ENCODE measurements at regions not wholly inside any gene's neighbourhood (a gene's known extent, or its start where the extent isn't known, plus 50 kb on each side); places are given as distances from the start of the nearest gene placed in this dataset.

- no peak for DNase-seq (ENCODE audit: low read depth in 2 of 2)
Observed at GRCh38 chr11:116184763-116185162, 588.0 kb downstream of the BUD13 start.

DNA sequence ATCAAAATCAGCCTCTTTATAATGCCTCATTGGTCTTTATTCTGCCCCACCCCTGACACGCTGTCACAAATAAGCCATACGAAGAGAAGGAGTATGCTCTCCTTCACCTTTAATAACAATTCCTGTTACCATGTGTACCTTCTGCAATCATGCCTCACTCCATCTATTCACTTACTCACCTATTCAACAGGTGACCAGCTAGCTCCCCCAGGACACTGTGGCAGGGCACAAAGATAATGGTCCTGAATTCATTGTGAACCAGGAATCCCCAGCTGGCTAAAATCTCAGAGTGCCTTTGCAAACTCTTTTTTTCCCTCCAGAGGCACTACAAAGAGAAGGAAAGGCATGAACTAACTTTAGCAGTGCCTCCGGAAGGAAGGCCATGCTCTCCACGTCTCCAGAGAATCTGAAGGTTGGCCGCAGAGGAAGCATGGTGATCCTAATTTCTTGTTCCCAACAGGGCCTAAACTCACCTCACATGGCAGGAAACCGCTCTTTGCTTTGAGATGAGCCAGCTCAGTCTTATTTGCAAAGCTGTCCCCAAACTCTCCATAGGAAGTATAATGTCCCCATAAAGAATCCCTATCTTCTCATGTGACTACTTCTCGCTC, 590.3 kb downstream of the BUD13 start:
- no peak for DNase-seq (ENCODE audit: low read depth in 2 of 2)

DNA sequence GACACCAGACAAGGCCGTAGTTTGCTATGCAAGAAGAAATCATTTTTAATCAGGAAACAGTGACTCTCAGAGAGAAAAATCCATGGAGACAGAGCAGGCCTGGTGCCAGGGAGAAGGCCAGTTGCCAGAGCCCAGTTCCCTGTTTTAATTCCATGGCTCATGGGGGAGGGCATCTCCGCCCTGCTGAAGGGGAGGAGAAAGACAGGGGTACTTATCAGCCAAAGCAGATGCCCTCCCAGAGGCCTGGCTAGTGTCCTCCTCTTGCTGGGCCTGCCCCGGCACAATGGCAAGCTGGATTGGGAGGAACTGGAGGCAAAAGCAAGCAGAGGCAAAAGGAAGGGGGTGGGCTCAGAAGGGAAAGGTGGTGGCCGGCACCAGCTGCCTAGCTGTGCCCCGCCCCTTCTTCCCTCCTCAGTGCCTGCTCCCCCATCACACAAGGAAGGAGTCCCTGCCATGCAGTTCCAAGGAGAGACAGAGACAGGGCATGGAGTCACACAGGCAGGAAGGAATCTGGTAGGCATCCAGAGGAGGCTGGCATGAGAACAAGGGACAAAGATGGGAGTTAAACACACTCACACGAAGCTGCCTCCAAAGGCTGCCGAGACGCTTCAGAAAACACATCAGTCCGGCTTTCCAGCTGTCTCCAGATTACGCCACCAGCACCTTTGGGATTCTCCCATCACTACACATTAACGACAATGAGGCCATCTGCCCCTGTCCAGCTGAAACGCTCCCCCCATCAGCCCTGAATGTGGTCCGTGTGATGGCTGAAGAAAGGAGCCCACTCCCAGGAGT, 591.8 kb downstream of the BUD13 start:
- DNase-seq (ENCODE audit: low read depth in 2 of 2): no peak

GRCh38 chr11:116179401-116179800, 593.4 kb downstream of the BUD13 start:
- DNase-seq (ENCODE audit: low read depth in 2 of 2): no peak

DNA sequence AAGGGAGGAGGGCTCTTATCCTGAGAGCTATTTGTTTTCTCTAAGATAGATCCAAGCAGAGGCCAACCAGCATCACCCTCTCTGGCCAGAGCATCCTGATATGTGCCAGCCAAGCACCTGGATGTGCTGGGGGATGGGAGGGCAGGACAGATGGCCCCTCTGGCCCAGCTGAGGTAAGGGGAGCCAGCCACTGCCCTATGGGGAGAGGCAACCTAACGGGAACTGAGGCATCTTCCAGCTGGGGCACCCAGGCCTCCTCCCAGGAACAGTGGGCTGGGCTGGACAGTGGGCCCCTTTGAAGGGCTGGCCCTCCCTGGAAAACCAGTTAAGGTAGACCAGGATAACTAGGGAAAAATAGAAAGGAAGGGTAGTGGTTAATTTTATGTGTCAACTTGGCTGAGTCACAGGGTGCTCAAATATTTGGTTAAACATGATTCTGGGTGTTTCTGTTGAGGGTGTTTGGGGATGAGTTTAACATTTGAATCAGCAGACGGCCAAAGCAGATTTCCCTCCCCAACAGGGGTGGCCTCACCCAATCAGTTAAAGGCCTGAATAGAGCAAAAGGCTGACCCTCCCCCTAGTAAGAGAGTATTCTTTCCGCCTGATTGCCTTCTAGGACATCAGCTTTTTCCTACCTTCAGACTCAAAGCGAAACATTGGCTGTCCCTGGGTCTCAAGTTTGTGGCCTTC, 595.1 kb downstream of the BUD13 start:
- DNase-seq (ENCODE audit: low read depth in 2 of 2): no peak

DNA sequence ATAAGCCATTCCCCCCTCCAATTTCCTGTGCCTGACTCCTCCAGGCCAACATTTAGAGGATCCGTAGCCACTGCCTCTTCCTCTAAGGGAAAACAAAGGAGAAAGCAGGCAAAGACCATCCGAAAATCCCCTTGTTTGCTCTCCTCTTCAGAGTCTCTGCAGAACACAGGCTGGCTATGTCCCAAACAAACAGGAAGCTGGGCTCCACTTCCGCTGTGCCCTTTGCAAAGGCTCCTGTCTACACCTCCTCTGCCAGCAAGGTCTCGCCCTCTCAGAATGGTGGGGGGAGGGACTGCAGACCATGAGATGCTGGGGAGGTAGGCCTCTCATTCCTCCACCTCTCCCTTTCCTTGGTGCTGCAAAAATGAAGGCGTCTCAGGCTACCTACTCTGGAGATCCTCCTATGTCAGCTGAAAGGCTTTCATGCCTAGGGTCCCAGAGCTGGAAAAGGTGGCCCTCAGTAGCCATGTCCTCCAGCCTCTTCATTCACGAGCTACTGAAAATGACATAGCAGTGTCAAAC, 596.2 kb downstream of the BUD13 start:
- no peak for DNase-seq (ENCODE audit: low read depth in 2 of 2)

DNA sequence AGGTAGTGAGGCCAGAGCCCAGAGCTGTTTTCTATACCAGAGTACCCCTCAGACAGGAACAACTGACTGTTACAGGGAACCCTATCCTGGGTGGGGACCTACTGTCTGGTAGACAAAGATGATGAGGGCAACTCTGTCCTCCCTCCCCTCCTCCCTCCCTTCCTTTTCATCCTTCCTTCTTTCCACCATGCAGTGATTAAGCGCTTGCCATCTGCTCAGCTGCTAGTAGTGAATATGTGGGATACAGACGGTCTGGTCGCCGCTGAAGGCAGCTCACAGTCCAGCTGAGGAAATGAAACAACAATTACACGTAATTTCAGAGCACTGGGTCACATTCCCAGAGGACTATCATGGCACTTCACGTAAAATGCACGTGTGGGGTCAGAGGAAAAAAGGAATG, 597.1 kb downstream of the BUD13 start:
- no peak for DNase-seq (ENCODE audit: low read depth in 2 of 2)

- no peak for DNase-seq (ENCODE audit: low read depth in 2 of 2)
Observed at GRCh38 chr11:116173941-116174911, 598.6 kb downstream of the BUD13 start.

DNA sequence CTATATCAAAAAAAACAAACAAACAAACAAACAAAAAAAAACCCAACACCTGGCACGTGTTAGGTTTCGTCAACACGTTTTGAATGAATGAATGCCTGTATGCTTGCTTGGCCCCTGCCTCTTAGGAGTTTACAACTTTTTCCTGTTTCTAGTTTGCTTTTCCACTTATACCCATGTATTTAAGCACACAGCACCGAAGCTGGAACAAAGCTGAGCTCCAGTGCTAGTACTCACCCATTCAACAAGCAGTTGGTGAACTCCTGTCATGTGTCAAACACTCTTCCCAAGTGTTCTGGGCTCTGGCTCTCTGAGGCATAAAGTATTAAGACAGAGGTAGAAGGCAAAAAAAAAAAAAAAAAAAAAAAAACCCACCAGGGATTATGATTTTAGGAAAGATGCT, 599.3 kb downstream of the BUD13 start:
- DNase-seq (ENCODE audit: low read depth in 2 of 2): no peak

DNA sequence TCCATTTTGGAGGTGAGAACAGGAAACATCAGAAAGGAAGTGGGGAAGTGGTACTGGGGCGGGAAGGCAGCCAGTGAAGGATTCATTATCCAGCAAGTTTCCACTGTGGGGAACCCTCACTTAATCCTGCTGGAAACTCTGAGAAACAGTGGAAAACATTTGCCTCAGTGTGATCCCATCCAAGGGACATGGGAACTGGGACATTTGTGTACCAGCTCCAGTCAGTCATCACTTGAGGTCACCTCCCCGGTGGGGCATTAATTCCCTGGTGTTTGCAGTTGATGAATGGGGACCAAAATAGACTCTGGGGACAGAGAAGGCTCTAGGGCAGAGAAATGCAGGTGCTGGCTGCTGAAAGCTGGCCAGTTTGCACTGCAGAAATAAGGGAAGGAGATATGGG, 599.9 kb downstream of the BUD13 start:
- DNase-seq (ENCODE audit: low read depth in 2 of 2): no peak

DNA sequence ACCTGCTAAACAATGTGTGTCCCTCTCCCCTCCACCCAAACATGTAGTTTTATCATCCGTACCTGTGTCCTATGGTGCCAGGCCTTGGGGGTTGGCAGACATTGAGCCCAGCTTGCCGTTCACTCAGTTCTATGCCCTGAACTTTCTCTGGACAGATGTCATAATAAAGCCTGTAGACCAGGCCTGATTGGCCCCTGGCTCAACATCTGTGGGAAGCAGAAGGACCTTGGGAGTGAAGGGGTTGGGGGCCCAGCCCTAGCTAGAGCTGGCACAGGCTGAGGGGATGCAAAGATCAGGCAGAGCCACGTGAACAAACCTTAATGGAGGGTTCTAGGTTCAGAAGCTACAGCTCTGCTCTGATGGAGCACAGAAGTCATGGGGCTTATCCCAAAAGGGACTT, 600.6 kb downstream of the BUD13 start:
- no peak for DNase-seq (ENCODE audit: low read depth in 2 of 2)

- DNase-seq (ENCODE audit: low read depth in 2 of 2): no peak
Observed at GRCh38 chr11:116171271-116172140, 601.3 kb downstream of the BUD13 start.

GRCh38 chr11:116170526-116171120, 602.2 kb downstream of the BUD13 start:
- DNase-seq (ENCODE audit: low read depth in 2 of 2): no peak

GRCh38 chr11:116169776-116170175, 603.0 kb downstream of the BUD13 start:
- DNase-seq (ENCODE audit: low read depth in 2 of 2): no peak

GRCh38 chr11:116168459-116168787, 604.4 kb downstream of the BUD13 start:
- DNase-seq (ENCODE audit: low read depth in 2 of 2): no peak

- DNase-seq (ENCODE audit: low read depth in 2 of 2): no peak
Observed at GRCh38 chr11:116167706-116168458, 604.9 kb downstream of the BUD13 start.

DNA sequence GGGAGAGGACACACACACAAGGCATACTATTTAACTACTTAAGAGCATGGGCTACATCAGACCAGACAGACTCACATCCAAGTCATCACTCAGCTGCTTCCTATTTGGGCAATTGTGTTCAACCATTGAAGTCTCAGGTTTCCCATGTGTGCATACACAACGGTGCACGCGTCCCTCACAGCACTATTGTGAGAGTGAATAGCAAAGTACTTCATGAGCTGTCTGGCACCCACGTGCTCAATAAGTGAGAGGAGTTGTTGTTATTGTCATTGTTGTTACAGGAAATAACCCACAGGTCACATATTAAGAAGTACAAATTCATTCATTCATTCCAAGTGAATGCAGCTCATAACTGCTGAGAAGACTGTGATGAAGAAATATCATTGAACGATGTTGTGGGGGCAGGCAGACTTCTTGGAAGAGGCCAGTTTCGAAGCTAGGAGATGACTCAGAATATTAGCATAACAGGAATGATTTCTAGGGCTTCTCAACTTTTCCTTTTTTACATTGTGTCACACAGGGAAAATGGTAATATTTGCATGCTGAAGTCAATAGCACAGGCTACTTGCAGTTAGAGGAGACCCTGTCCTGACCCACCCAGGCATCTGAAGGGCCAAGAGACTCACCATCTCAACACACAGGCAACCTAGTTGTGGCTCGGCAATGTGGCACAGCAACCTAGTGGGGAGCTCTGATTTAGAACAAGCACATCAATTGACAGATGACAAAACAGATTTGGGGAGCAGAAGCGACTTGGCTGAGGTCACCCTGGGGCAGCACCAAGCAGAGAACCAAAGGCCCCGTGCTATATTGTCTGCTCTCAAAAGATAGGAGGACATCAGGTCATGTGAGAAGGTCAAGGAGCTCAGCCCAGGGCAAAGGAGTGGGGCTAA, 606.0 kb downstream of the BUD13 start:
- no peak for DNase-seq (ENCODE audit: low read depth in 2 of 2)

DNA sequence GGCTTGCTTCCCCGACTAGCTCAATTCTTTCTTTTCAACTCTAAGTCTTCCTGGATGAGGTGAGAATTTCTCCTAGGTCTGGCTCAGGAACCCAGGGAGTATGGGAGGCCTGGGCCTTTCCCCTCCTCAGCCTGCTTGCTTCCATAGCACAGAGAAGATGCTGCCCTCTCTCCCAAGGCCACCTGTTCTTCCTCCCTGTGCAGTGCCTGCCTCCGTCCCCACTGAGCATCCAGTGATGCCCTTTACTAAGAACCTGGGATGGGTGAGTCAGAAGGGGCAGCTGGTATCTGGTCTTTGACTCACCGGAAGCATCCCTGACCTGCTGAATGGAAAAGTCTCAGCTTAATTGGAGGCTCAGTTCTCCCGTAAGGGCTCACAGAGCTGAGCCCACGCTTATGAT, 607.9 kb downstream of the BUD13 start:
- DNase-seq (ENCODE audit: low read depth in 2 of 2): no peak

GRCh38 chr11:116162886-116163230, 609.9 kb downstream of the BUD13 start:
- no peak for DNase-seq (ENCODE audit: low read depth in 2 of 2)

Measured in stimulated activated CD4-positive, alpha-beta T cell treated with anti-CD3 and anti-CD28 coated beads, Interleukin-4, amount 100 ng/mL, for 48 hours (primary cell).